NCI-H1417 (cell line): ENCODE measurements at regions not wholly inside any gene's neighbourhood (a gene's known extent, or its start where the extent isn't known, plus 50 kb on each side); places are given as distances from the start of the nearest gene placed in this dataset.
A peak's percentile ranks its signal among the peaks of the same experiment; 100 is the strongest.
"Not testable (repeated sequence)": the region's sequence is repeated elsewhere in the genome, so short reads cannot be mapped to it uniquely, and the experiment has no call there.

ENCODE experiments used
- DNase-seq, 3 experiments: peaks; one replicate each; lab custom pipeline; 2025; lab: John Stamatoyannopoulos, UW

- DNase-seq, result not testable (repeated sequence)
These were observed 105.2 kb upstream of the SNX2 start for GRCh38 chr5:122669709-122670108.

- DNase-seq, result no peak
These were observed 101.5 kb upstream of the SNX2 start for GRCh38 chr5:122673343-122673742.

GRCh38 chr5:122674385-122674784 is 100.5 kb upstream of the SNX2 start:
- DNase-seq, result no peak

- no peak for DNase-seq
These were observed 94.1 kb upstream of the SNX2 start for GRCh38 chr5:122680623-122681350.

GRCh38 chr5:122683631-122684030 is 91.2 kb upstream of the SNX2 start:
- no peak for DNase-seq

GRCh38 chr5:122690266-122690665 is 84.6 kb upstream of the SNX2 start:
- DNase-seq, result no peak

GRCh38 chr5:122691931-122692330 is 82.9 kb upstream of the SNX2 start:
- DNase-seq, result no peak

- DNase-seq, result no peak
These were observed 80.9 kb upstream of the SNX2 start for GRCh38 chr5:122693963-122694362.

GRCh38 chr5:122694884-122695283 is 80.0 kb upstream of the SNX2 start:
- DNase-seq, result no peak

GRCh38 chr5:122696735-122697134 is 78.1 kb upstream of the SNX2 start:
- DNase-seq, result not testable (repeated sequence)

GRCh38 chr5:122697191-122697590 is 77.7 kb upstream of the SNX2 start:
- DNase-seq, result no peak

- no peak for DNase-seq
These were observed 75.7 kb upstream of the SNX2 start for GRCh38 chr5:122699201-122699600.

GRCh38 chr5:122701640-122702523 is 73.0 kb upstream of the SNX2 start:
- peak in 1 of 3 experiments; percentile 9 for DNase-seq

GRCh38 chr5:122702524-122702875 is 72.4 kb upstream of the SNX2 start:
- DNase-seq, result no peak

GRCh38 chr5:122703203-122703602 is 71.7 kb upstream of the SNX2 start:
- DNase-seq, result no peak

GRCh38 chr5:122704247-122705036 is 70.4 kb upstream of the SNX2 start:
- peak in 1 of 3 experiments; percentile 25 for DNase-seq

GRCh38 chr5:122705851-122706250 is 69.0 kb upstream of the SNX2 start:
- DNase-seq, result no peak

- DNase-seq, result no peak
These were observed 67.1 kb upstream of the SNX2 start for GRCh38 chr5:122707796-122708195.

GRCh38 chr5:122713041-122713440 is 61.8 kb upstream of the SNX2 start:
- no peak for DNase-seq

- DNase-seq, result no peak
These were observed 59.8 kb upstream of the SNX2 start for GRCh38 chr5:122715095-122715494.

- no peak for DNase-seq
These were observed 56.3 kb upstream of the SNX2 start for GRCh38 chr5:122718611-122719010.

GRCh38 chr5:122719991-122720746 is 54.7 kb upstream of the SNX2 start:
- no peak for DNase-seq
